ENCODE measurements at regions not wholly inside any gene's neighbourhood (a gene's known extent, or its start where the extent isn't known, plus 50 kb on each side); places are given as distances from the start of the nearest gene placed in this dataset.
"Not testable (repeated sequence)": the region's sequence is repeated elsewhere in the genome, so short reads cannot be mapped to it uniquely, and the experiment has no call there.

- no peaks in the 10 kb centered on the region for H3K36me3 ChIP-seq (replicated peaks; ENCODE audit: control insufficient read depth, insufficient read depth, low read length)
- peak; percentile 25 for DNase-seq
- H3K27me3 ChIP-seq (ENCODE audit: control insufficient read depth, insufficient read depth, low read length) = no peaks in the 10 kb centered on the region
- no peak overlapping the region for H3K4me3 ChIP-seq (ENCODE audit: insufficient read depth, low read depth, low read length)
These were observed 72.9 kb downstream of the ZNF622 start for GRCh38 chr5:16392718-16393117.

- no peaks in the 10 kb centered on the region for H3K36me3 ChIP-seq (replicated peaks; ENCODE audit: control insufficient read depth, insufficient read depth, low read length)
- H3K27me3 ChIP-seq (ENCODE audit: control insufficient read depth, insufficient read depth, low read length) = no peaks in the 10 kb centered on the region
- DNase-seq = no peak
- no peak overlapping the region for H3K4me3 ChIP-seq (ENCODE audit: insufficient read depth, low read depth, low read length)
These were observed 73.5 kb downstream of the ZNF622 start for GRCh38 chr5:16391858-16392649.

GRCh38 chr5:16390825-16391224 lies 74.8 kb downstream of the ZNF622 start:
- Histone ChIP-seq H3K4me3 (ENCODE audit: insufficient read depth, low read depth, low read length) (no peak overlapping the region), H3K36me3 (replicated peaks; ENCODE audit: control insufficient read depth, insufficient read depth, low read length) (no peaks in the 10 kb centered on the region), H3K27me3 (ENCODE audit: control insufficient read depth, insufficient read depth, low read length) (no peaks in the 10 kb centered on the region)
- no peak for DNase-seq

GRCh38 chr5:16385516-16386090 lies 80.0 kb downstream of the ZNF622 start:
- Histone ChIP-seq H3K27me3 (ENCODE audit: control insufficient read depth, insufficient read depth, low read length) (no peaks in the 10 kb centered on the region), H3K4me3 (ENCODE audit: insufficient read depth, low read depth, low read length) (no peak overlapping the region), H3K36me3 (replicated peaks; ENCODE audit: control insufficient read depth, insufficient read depth, low read length) (no peaks in the 10 kb centered on the region)
- no peak for DNase-seq

GRCh38 chr5:16384804-16385203 lies 80.8 kb downstream of the ZNF622 start:
- H3K4me3 ChIP-seq (ENCODE audit: insufficient read depth, low read depth, low read length) = no peak overlapping the region
- H3K27me3 ChIP-seq (ENCODE audit: control insufficient read depth, insufficient read depth, low read length) = no peaks in the 10 kb centered on the region
- H3K36me3 ChIP-seq (replicated peaks; ENCODE audit: control insufficient read depth, insufficient read depth, low read length) = no peaks in the 10 kb centered on the region
- no peak for DNase-seq

- Histone ChIP-seq H3K27me3 (ENCODE audit: control insufficient read depth, insufficient read depth, low read length) (no peaks in the 10 kb centered on the region), H3K4me3 (ENCODE audit: insufficient read depth, low read depth, low read length) (no peak overlapping the region), H3K36me3 (replicated peaks; ENCODE audit: control insufficient read depth, insufficient read depth, low read length) (no peaks in the 10 kb centered on the region)
- DNase-seq = no peak
These were observed 81.4 kb downstream of the ZNF622 start for GRCh38 chr5:16384222-16384621.

GRCh38 chr5:16383544-16384052 lies 82.0 kb downstream of the ZNF622 start:
- DNase-seq = no peak
- no peaks in the 10 kb centered on the region for H3K27me3 ChIP-seq (ENCODE audit: control insufficient read depth, insufficient read depth, low read length)
- H3K36me3 ChIP-seq (replicated peaks; ENCODE audit: control insufficient read depth, insufficient read depth, low read length) = no peaks in the 10 kb centered on the region
- no peak overlapping the region for H3K4me3 ChIP-seq (ENCODE audit: insufficient read depth, low read depth, low read length)

GRCh38 chr5:16382047-16382446 lies 83.6 kb downstream of the ZNF622 start:
- Histone ChIP-seq H3K27me3 (ENCODE audit: control insufficient read depth, insufficient read depth, low read length) (no peaks in the 10 kb centered on the region), H3K36me3 (replicated peaks; ENCODE audit: control insufficient read depth, insufficient read depth, low read length) (no peaks in the 10 kb centered on the region), H3K4me3 (ENCODE audit: insufficient read depth, low read depth, low read length) (no peak overlapping the region)
- no peak for DNase-seq

GRCh38 chr5:16378762-16379161 lies 86.8 kb downstream of the ZNF622 start:
- DNase-seq = no peak
- no peak overlapping the region for H3K4me3 ChIP-seq (ENCODE audit: insufficient read depth, low read depth, low read length)
- H3K27me3 ChIP-seq (ENCODE audit: control insufficient read depth, insufficient read depth, low read length) = no peaks in the 10 kb centered on the region
- H3K36me3 ChIP-seq (replicated peaks; ENCODE audit: control insufficient read depth, insufficient read depth, low read length) = no peaks in the 10 kb centered on the region

GRCh38 chr5:16372493-16372892 lies 93.1 kb downstream of the ZNF622 start:
- Histone ChIP-seq H3K27me3 (ENCODE audit: control insufficient read depth, insufficient read depth, low read length) (no peaks in the 10 kb centered on the region), H3K4me3 (ENCODE audit: insufficient read depth, low read depth, low read length) (no peak overlapping the region), H3K36me3 (replicated peaks; ENCODE audit: control insufficient read depth, insufficient read depth, low read length) (no peaks in the 10 kb centered on the region)
- no peak for DNase-seq

- Histone ChIP-seq H3K4me3 (ENCODE audit: insufficient read depth, low read depth, low read length) (no peak overlapping the region), H3K27me3 (ENCODE audit: control insufficient read depth, insufficient read depth, low read length) (no peaks in the 10 kb centered on the region), H3K36me3 (replicated peaks; ENCODE audit: control insufficient read depth, insufficient read depth, low read length) (no peaks in the 10 kb centered on the region)
- DNase-seq = no peak
These were observed 99.1 kb downstream of the ZNF622 start for GRCh38 chr5:16366491-16366890.

GRCh38 chr5:16364910-16365309 lies 100.7 kb downstream of the ZNF622 start:
- no peaks in the 10 kb centered on the region for H3K27me3 ChIP-seq (ENCODE audit: control insufficient read depth, insufficient read depth, low read length)
- H3K36me3 ChIP-seq (replicated peaks; ENCODE audit: control insufficient read depth, insufficient read depth, low read length) = no peaks in the 10 kb centered on the region
- no peak for DNase-seq
- no peak overlapping the region for H3K4me3 ChIP-seq (ENCODE audit: insufficient read depth, low read depth, low read length)

- H3K4me3 ChIP-seq (ENCODE audit: insufficient read depth, low read depth, low read length); DNase-seq; H3K27me3 ChIP-seq (ENCODE audit: control insufficient read depth, insufficient read depth, low read length); H3K36me3 ChIP-seq (replicated peaks; ENCODE audit: control insufficient read depth, insufficient read depth, low read length): not testable (repeated sequence)
These were observed 112.2 kb downstream of the ZNF622 start for GRCh38 chr5:16353439-16353838.

- no peaks in the 10 kb centered on the region for H3K27me3 ChIP-seq (ENCODE audit: control insufficient read depth, insufficient read depth, low read length)
- no peaks in the 10 kb centered on the region for H3K36me3 ChIP-seq (replicated peaks; ENCODE audit: control insufficient read depth, insufficient read depth, low read length)
- DNase-seq = no peak
- H3K4me3 ChIP-seq (ENCODE audit: insufficient read depth, low read depth, low read length) = no peak overlapping the region
These were observed 114.8 kb downstream of the ZNF622 start for GRCh38 chr5:16350816-16351215.

GRCh38 chr5:16346380-16346779 lies 119.2 kb downstream of the ZNF622 start:
- no peak for DNase-seq
- Histone ChIP-seq H3K36me3 (replicated peaks; ENCODE audit: control insufficient read depth, insufficient read depth, low read length) (no peaks in the 10 kb centered on the region), H3K27me3 (ENCODE audit: control insufficient read depth, insufficient read depth, low read length) (no peaks in the 10 kb centered on the region), H3K4me3 (ENCODE audit: insufficient read depth, low read depth, low read length) (no peak overlapping the region)

Measured in H7 (cell line).